ENCODE measurements at regions not wholly inside any gene's neighbourhood (a gene's known extent, or its start where the extent isn't known, plus 50 kb on each side); places are given as distances from the start of the nearest gene placed in this dataset.

GRCh38 chr5:124200381-124200780, 546.1 kb downstream of the ZNF608 start:
- 4% methylated on average over 1 of the region's 1 CpG for WGBS (ENCODE audit: low lambda C conversion rate)
- no peaks in the 10 kb centered on the region for H3K27me3 ChIP-seq (ENCODE audit: control insufficient read depth in 1 of 2, insufficient read depth in 2 of 2, low read length in 2 of 2)
- ChIA-PET POLR2A (no interaction called here), CTCF (ENCODE audit: low intra/inter-chr PET ratio, low total read pairs) (no interaction called here)
- in situ Hi-C loops (cut with HindIII; ENCODE audit: extremely low pct_ligation_motif_present, low pct_unique_long_range_greater_than_20kb) (no loop called here), intact Hi-C loops (cut with micrococcal nuclease; ENCODE audit: unreplicated experiment) (no loop called here)
- TF ChIP-seq BRD4 (CRISPR knock-in tag; IDR thresholded peaks at IDR 0.05) (no peak), PAX8 (CRISPR knock-in tag; IDR thresholded peaks at IDR 0.05; ENCODE audit: borderline replicate concordance) (no peak), ZNF567 (CRISPR knock-in tag; IDR thresholded peaks at IDR 0.05; ENCODE audit: borderline replicate concordance) (no peak), ZNF441 (CRISPR knock-in tag; IDR thresholded peaks at IDR 0.05; ENCODE audit: borderline replicate concordance) (no peak), ZNF383 (CRISPR knock-in tag; IDR thresholded peaks at IDR 0.05; ENCODE audit: borderline replicate concordance) (no peak), ZNF724P (CRISPR knock-in tag; IDR thresholded peaks at IDR 0.05; ENCODE audit: borderline replicate concordance) (no peak), ZNF446 (CRISPR knock-in tag; IDR thresholded peaks at IDR 0.05) (no peak), GLI4 (CRISPR knock-in tag; IDR thresholded peaks at IDR 0.05; ENCODE audit: borderline replicate concordance) (no peak)
- TF ChIP-seq, protein P1, sequence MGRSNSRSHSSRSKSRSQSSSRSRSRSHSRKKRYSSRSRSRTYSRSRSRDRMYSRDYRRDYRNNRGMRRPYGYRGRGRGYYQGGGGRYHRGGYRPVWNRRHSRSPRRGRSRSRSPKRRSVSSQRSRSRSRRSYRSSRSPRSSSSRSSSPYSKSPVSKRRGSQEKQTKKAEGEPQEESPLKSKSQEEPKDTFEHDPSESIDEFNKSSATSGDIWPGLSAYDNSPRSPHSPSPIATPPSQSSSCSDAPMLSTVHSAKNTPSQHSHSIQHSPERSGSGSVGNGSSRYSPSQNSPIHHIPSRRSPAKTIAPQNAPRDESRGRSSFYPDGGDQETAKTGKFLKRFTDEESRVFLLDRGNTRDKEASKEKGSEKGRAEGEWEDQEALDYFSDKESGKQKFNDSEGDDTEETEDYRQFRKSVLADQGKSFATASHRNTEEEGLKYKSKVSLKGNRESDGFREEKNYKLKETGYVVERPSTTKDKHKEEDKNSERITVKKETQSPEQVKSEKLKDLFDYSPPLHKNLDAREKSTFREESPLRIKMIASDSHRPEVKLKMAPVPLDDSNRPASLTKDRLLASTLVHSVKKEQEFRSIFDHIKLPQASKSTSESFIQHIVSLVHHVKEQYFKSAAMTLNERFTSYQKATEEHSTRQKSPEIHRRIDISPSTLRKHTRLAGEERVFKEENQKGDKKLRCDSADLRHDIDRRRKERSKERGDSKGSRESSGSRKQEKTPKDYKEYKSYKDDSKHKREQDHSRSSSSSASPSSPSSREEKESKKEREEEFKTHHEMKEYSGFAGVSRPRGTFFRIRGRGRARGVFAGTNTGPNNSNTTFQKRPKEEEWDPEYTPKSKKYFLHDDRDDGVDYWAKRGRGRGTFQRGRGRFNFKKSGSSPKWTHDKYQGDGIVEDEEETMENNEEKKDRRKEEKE (IDR thresholded peaks at IDR 0.05): no peak
- no peaks in the 10 kb centered on the region for H4K20me1 ChIP-seq (ENCODE audit: insufficient read depth, low read length)
- no peak overlapping the region for H3K9ac ChIP-seq (ENCODE audit: insufficient read depth, low read depth, low read length)
- H3K4me1 ChIP-seq (ENCODE audit: insufficient read depth, low read length): no peaks in the 10 kb centered on the region
- H2AFZ ChIP-seq (ENCODE audit: low read length): no peak overlapping the region
- no TSS peak for BruUV-seq (replicated peaks)
- DNase-seq (ENCODE audit: low spot score) (no peak), FAIRE-seq (no peak), ATAC-seq (no peak)
- no peaks in the 10 kb centered on the region for H3K36me3 ChIP-seq (replicated peaks in 1 of 2; ENCODE audit: control insufficient read depth in 1 of 2, insufficient read depth in 2 of 2, low read length in 2 of 2)
- no peak overlapping the region for H3K4me2 ChIP-seq (ENCODE audit: low read depth, low read length)
- peaks cover 36% of the 10 kb centered on the region for H3K9me3 ChIP-seq (ENCODE audit: low read length)
- no peak overlapping the region for H3K27ac ChIP-seq (ENCODE audit: extremely low read length, insufficient read depth, low read length)
- H3K79me2 ChIP-seq (ENCODE audit: insufficient read depth, low read length): no peaks in the 10 kb centered on the region
- no peak overlapping the region for H3K4me3 ChIP-seq (replicated peaks in 1 of 3; ENCODE audit: insufficient read depth in 1 of 3, low read depth in 2 of 3, low read length in 3 of 3)
